Islet of Langerhans (tissue), 1 donor: ENCODE measurements at regions not wholly inside any gene's neighbourhood (a gene's known extent, or its start where the extent isn't known, plus 50 kb on each side); places are given as distances from the start of the nearest gene placed in this dataset.

Source experiments
- FAIRE-seq: peaks from one replicate; lab custom pipeline; 2011; peaks lifted over from hg19 to GRCh38; lab: Jason Lieb, UNC

DNA sequence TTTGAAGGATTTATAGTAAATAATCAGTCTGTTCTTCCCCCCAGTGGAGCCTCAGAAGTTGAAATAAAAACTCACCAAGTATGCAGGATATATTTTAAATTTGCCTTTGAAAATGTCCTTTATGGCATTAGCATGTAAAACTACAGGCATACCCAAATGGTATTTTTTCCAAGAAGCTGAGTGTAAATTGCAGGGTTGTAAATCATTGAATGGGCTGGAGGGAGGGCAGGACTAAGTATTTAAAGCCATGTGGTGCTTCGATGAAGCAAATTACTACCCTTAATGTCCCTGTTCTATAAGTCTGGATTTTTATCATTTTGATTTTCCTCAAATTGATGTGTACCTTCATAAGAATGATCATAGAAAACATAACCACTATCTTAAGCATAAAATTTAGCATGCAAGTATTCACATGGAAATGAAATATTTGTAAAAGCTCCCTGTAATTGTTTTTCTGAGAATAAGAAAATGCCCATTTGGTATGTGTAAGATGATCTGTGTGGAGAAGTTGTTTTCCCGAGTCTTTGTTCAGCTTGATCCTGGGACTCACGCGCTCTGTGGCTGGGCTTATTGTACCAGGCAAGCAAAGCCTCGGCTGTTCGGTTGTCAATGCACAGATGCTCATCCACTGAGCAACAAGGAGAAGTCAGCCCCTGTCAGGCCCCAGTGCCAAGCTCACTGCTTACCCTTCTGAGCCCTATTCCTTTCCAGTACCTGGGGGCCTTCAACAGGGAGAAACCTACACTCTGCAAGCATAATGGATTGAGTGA lies 66.7 kb downstream of the CD164 start:
- FAIRE-seq, result no peak

DNA sequence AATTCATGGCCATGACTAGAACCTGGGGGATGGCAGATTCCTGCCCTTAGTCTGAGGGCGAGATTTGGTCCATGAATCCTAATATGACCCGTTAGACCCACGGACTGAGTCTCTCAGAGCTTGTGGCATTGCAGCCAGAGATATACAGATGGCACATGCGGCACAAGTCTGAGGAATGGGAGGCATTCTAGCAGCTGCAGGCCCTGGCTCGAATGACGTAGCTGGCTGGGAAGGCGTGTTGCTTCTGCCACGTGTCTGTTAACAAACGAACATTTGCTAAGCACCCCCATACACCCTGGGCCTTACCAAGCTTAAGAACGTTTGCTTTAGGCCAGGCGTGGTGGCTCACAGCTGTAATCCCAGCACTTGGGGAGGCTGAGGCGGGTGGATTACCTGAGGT lies 68.0 kb downstream of the CD164 start:
- FAIRE-seq, result no peak

- no peak for FAIRE-seq
These were observed 69.1 kb downstream of the CD164 start for GRCh38 chr6:109313139-109313538.

- FAIRE-seq, result no peak
These were observed 70.8 kb downstream of the CD164 start for GRCh38 chr6:109311471-109311870.

GRCh38 chr6:109309917-109310316 lies 72.3 kb downstream of the CD164 start:
- no peak for FAIRE-seq

- FAIRE-seq, result no peak
These were observed 74.2 kb downstream of the CD164 start for GRCh38 chr6:109308018-109308492.

DNA sequence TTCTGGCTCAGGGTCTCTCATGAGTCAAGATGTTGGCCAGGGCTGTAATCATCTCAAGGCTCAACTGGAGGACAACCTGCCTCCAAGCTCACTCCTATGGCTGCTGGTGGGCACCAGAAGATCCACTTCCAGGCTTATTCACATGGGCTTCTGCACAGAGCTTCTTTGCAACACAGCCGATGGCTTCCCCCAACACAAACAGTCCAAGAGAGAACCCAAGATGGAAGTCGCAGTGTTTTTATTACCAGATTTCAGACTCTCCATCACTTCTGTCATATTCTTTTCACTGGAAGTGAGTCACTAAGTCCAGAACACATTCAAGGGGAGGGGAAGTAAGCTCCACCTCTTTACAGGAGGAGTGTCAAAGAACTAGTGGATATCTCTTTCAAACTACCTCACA lies 75.5 kb downstream of the CD164 start:
- no peak for FAIRE-seq

DNA sequence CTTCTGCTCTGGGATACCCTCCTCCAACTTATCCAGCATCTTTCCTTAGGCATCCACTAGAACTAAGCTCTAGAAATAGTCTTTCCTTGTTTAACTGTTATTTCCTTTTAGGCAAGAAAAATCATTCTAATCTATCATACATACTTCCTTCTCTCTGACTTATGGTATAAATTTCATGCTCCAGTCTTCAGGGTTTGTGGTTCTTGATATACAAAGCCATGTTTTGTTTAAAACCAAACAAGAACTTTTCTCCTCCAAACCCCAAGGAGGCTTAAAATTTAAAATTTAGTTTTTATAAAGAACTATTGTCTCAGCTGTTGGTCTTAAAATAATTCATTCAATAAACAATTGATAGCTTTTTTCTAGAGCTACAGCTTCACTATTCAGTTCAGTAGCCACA lies 77.2 kb downstream of the CD164 start:
- no peak for FAIRE-seq

- FAIRE-seq, result no peak
These were observed 77.8 kb downstream of the CD164 start for GRCh38 chr6:109304284-109305015.

DNA sequence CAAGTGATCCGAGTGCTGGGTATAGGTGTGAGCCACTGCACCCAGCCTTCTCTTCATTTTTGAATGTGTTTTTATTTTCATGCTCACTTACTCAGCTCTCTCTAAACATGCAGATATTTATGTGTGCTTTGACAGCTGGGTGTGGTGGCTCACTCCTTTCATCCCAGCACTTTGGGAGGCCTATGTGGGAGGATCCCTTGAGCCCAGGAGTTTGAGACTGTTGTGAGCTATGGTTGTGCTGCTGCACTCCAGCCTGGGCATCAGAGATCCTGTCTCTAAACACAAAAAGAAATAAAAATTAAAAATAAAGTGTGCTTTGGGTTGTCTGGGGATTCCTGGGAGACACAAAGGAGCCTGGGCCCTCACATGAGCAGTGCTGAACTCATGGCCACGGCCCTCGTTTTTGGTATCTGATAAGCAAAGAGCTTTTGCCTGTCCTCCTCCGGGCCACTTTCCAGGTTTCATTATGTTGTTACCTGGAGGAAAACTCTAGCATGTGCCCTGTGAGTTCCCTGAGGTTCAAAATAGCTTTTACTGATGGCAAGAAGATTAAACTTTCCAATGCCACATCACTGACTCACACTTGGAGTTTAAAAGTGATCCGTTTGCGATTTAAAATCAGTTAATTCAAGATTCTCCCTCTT lies 78.5 kb downstream of the CD164 start:
- FAIRE-seq, result no peak

GRCh38 chr6:109303164-109303563 lies 79.1 kb downstream of the CD164 start:
- no peak for FAIRE-seq

DNA sequence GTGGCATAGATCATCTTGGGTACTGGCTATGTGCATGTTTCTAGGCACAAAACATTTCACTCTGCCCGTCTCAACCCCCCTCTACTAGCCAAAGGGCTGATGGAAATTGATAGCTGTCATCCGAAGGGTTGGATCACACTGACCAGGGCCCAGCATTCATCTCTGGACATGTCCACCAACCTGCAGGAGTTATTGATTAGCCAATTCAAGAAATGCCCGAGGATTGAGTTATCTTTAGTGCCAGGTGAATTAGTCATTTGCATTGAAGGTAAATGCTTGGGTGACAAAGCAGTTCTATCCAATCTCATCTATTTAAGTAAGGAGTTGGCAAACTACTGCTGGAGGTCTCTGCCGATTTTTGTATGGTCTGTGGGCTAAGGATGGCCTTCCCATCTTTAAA lies 80.1 kb downstream of the CD164 start:
- no peak for FAIRE-seq

DNA sequence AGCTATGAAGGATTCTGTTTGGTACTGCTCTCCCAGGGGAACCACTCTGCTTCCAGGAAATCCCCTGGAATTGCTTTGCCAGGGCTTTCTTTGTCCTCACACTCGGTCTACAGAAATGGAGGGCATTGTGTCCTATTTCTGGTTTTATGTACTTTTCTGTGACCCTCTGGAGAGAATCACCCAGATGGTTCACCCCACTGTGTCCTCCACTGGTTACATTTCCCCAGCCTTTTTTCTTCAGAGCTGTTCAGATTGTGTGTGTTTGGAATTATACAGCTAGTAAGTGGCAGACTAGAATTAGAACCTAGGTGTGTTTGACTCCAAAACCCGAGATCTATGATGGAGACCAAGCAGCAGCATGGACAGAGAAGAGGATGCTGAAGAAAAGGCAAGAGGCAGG lies 80.8 kb downstream of the CD164 start:
- no peak for FAIRE-seq

- no peak for FAIRE-seq
These were observed 81.4 kb downstream of the CD164 start for GRCh38 chr6:109300874-109301273.

GRCh38 chr6:109299776-109300564 lies 82.3 kb downstream of the CD164 start:
- FAIRE-seq, result no peak

GRCh38 chr6:109299265-109299607 lies 83.0 kb downstream of the CD164 start:
- FAIRE-seq, result no peak

GRCh38 chr6:109298605-109299264 lies 83.5 kb downstream of the CD164 start:
- FAIRE-seq, result no peak

GRCh38 chr6:109297406-109298110 lies 84.7 kb downstream of the CD164 start:
- FAIRE-seq, result no peak

DNA sequence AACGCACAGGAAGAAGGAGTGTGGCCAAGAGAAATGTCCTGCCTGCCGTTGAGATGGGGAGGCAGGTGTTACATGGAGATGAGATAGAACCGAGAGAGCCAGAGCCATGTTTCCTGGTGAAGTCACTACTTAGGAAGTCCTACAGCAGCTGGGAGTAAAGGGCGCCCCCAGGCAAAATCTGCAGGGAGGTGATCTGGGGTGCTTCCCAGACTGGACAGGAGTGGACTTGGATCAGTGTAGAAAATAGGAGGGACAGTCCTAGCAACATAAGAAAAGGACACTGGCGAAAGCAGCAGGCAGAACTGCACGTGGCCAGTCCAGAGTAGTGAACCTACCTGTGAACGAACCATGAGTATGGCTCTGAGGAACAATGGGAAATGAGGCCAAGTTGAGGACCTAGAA lies 85.3 kb downstream of the CD164 start:
- FAIRE-seq, result no peak

DNA sequence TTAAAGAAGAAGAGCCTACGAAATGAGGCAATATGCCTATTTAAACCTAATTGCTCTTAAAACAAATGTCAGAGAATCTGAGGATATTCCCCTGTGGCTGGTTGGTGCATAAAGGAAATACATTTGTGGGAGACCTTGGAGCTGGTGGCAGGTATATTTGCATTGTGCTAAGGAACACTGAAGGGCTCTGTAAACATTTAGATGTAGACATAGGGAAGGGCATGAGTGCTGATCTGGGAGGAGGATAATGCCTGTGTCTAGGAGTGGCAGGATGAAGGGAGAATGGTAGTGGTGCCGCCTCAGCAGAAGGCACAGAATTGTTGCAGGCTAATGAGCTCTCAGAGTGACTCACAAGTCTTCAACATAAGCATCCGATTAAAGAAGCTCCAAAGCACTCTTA lies 85.8 kb downstream of the CD164 start:
- peak; percentile 99 for FAIRE-seq

- FAIRE-seq, result no peak
These were observed 86.5 kb downstream of the CD164 start for GRCh38 chr6:109295774-109296156.
